Mammary epithelial cell (primary cell): ENCODE measurements at regions not wholly inside any gene's neighbourhood (a gene's known extent, or its start where the extent isn't known, plus 50 kb on each side); places are given as distances from the start of the nearest gene placed in this dataset.

ENCODE experiments used
- EZH2 ChIP-seq: IDR thresholded peaks from 2 replicates; pipeline ENCODE4 v1.6.1; 2012; ENCODE audit warnings: low read length, inconsistent platforms, borderline replicate concordance
- TF ChIP-seq, protein P1 (sequence below), 2 donors: IDR thresholded peaks in 1 of 2; conservative IDR thresholded peaks in 1 of 2; 2 replicates each; pipeline ENCODE4 v1.5.1; 2011 to 2012; ENCODE audit warnings: inconsistent platforms in 2 of 2, low read length in 2 of 2, mild to moderate bottlenecking in 2 of 2, control low read depth in 1 of 2, low read depth in 1 of 2; ENCODE audit not compliant: insufficient read depth in 1 of 2; ENCODE audit errors: extremely low read depth in 1 of 2

DNA sequence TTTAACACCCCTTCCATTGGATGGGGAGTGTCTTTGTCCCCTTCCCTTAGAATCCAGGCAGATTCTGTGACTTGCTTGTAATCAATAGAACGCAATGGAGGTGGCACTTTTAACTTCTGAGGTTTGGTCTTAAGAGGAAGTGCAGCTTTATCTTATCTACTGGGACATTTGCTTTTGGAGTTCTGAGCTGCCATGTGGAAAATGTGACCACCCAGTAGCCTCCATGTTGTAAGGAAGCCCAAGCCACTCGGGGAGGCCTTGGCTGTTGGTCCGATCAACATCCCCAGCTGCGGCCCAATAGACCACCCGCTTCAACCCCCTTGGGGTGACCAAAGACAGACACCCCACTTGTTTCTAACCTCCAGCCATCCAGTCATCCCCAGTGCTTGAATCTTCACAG is 86.3 kb upstream of the FAM171A1 start:
- TF ChIP-seq, protein P1, sequence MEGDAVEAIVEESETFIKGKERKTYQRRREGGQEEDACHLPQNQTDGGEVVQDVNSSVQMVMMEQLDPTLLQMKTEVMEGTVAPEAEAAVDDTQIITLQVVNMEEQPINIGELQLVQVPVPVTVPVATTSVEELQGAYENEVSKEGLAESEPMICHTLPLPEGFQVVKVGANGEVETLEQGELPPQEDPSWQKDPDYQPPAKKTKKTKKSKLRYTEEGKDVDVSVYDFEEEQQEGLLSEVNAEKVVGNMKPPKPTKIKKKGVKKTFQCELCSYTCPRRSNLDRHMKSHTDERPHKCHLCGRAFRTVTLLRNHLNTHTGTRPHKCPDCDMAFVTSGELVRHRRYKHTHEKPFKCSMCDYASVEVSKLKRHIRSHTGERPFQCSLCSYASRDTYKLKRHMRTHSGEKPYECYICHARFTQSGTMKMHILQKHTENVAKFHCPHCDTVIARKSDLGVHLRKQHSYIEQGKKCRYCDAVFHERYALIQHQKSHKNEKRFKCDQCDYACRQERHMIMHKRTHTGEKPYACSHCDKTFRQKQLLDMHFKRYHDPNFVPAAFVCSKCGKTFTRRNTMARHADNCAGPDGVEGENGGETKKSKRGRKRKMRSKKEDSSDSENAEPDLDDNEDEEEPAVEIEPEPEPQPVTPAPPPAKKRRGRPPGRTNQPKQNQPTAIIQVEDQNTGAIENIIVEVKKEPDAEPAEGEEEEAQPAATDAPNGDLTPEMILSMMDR (conservative IDR thresholded peaks at IDR 0.05 in 1 of 2, IDR thresholded peaks at IDR 0.05 in 1 of 2; ENCODE audit: extremely low read depth in 1 of 2, insufficient read depth in 1 of 2, low read depth in 1 of 2, low read length in 2 of 2) = no peak
- no peak for TF ChIP-seq EZH2
